BLaER1 treated with 17β-estradiol and CSF1 and Interleukin-3, amounts not matched to agents 10 nM and 100 nM (cell line): ENCODE measurements at regions not wholly inside any gene's neighbourhood (a gene's known extent, or its start where the extent isn't known, plus 50 kb on each side); places are given as distances from the start of the nearest gene placed in this dataset.

Experiments used
- H3K27ac ChIP-seq, 11 experiments: shearing (Covaris generic); formaldehyde crosslinking; 2 replicates each; pipeline ENCODE4 v1.8.1; 2022
- H3K27me3 ChIP-seq, 11 experiments: shearing (Covaris generic); formaldehyde crosslinking; 2 replicates each; pipeline ENCODE4 v1.8.1; 2022
- H3K36me3 ChIP-seq, 11 experiments: shearing (Covaris generic); formaldehyde crosslinking; 2 replicates each; pipeline ENCODE4 v1.8.1; 2022
- H3K4me1 ChIP-seq, 10 experiments: shearing (Covaris generic); formaldehyde crosslinking; 2 replicates each; pipeline ENCODE4 v1.8.1; 2022
- H3K4me2 ChIP-seq, 11 experiments: shearing (Covaris generic); formaldehyde crosslinking; 2 replicates each; pipeline ENCODE4 v1.8.1; 2022
- H3K4me3 ChIP-seq, 10 experiments: shearing (Covaris generic); formaldehyde crosslinking; 2 replicates each; pipeline ENCODE4 v1.8.1; 2022
- H3K9ac ChIP-seq, 11 experiments: shearing (Covaris generic); formaldehyde crosslinking; 2 replicates each; pipeline ENCODE4 v1.8.1; 2022
- H3K9me3 ChIP-seq, 11 experiments: shearing (Covaris generic); formaldehyde crosslinking; replicated peaks in 1 of 11; 2 replicates each; pipeline ENCODE4 v1.8.1; 2022
- H4K20me1 ChIP-seq, 11 experiments: shearing (Covaris generic); formaldehyde crosslinking; 2 replicates each; pipeline ENCODE4 v1.8.1; 2022
- Cebpa-rat ChIP-seq, 11 experiments: shearing (Covaris generic); IDR thresholded peaks; 2 replicates each; pipeline ENCODE4 v1.8.1; 2022

GRCh38 chr13:48844676-48845075, 131.0 kb upstream of the FNDC3A start:
- H3K4me3 ChIP-seq: no peak overlapping the region
- no peaks in the 10 kb centered on the region for H3K36me3 ChIP-seq
- H4K20me1 ChIP-seq: no peaks in the 10 kb centered on the region
- H3K4me1 ChIP-seq: no peaks in the 10 kb centered on the region
- no peaks in the 10 kb centered on the region for H3K9me3 ChIP-seq
- H3K4me2 ChIP-seq: no peak overlapping the region
- no peak overlapping the region for H3K27ac ChIP-seq
- H3K27me3 ChIP-seq: no peaks in the 10 kb centered on the region
- no peak overlapping the region for H3K9ac ChIP-seq
- no peak for TF ChIP-seq Cebpa-rat (IDR thresholded peaks at IDR 0.05)

DNA sequence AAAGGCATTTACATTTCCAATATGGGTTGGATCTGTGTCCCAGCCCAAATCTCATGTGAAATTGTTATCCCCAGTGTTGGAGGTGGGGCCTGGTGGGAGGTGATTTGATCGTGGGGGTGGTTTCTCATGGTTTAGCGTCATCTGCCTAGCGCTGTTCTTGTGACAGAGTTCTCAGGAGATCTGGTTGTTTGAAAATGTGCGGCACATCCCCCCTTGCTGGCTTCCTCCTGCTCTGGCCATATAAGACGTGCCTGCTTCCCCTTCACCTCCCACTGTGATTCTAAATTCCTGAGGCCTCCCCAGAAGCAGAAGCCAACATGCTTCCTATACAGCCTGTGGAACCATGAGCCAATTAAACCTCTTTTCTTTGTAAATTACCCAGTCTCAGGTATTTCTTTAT, 126.2 kb upstream of the FNDC3A start:
- Histone ChIP-seq H3K27me3 (peaks cover 0 to 4% (median 0%) of the 10 kb centered on the region in 11 experiments; a peak in 1 of 22 replicates), H3K9me3 (no peaks in the 10 kb centered on the region), H3K9ac (no peak overlapping the region), H4K20me1 (no peaks in the 10 kb centered on the region), H3K4me3 (no peak overlapping the region), H3K4me1 (peaks cover 9 to 18% (median 17%) of the 10 kb centered on the region in 10 experiments), H3K4me2 (no peak overlapping the region), H3K27ac (no peak overlapping the region), H3K36me3 (no peaks in the 10 kb centered on the region)
- no peak for TF ChIP-seq Cebpa-rat (IDR thresholded peaks at IDR 0.05)

- peaks cover 9 to 19% (median 18%) of the 10 kb centered on the region in 10 experiments for H3K4me1 ChIP-seq
- TF ChIP-seq Cebpa-rat (IDR thresholded peaks at IDR 0.05): no peak
- no peaks in the 10 kb centered on the region for H3K9me3 ChIP-seq
- no peak overlapping the region for H3K4me2 ChIP-seq
- no peaks in the 10 kb centered on the region for H3K36me3 ChIP-seq
- no peaks in the 10 kb centered on the region for H4K20me1 ChIP-seq
- H3K27ac ChIP-seq: no peak overlapping the region
- H3K9ac ChIP-seq: no peak overlapping the region
- H3K4me3 ChIP-seq: no peak overlapping the region
- H3K27me3 ChIP-seq: peaks cover 0 to 4% (median 0%) of the 10 kb centered on the region in 11 experiments; a peak in 1 of 22 replicates
These were observed 124.0 kb upstream of the FNDC3A start for GRCh38 chr13:48851707-48852106.

DNA sequence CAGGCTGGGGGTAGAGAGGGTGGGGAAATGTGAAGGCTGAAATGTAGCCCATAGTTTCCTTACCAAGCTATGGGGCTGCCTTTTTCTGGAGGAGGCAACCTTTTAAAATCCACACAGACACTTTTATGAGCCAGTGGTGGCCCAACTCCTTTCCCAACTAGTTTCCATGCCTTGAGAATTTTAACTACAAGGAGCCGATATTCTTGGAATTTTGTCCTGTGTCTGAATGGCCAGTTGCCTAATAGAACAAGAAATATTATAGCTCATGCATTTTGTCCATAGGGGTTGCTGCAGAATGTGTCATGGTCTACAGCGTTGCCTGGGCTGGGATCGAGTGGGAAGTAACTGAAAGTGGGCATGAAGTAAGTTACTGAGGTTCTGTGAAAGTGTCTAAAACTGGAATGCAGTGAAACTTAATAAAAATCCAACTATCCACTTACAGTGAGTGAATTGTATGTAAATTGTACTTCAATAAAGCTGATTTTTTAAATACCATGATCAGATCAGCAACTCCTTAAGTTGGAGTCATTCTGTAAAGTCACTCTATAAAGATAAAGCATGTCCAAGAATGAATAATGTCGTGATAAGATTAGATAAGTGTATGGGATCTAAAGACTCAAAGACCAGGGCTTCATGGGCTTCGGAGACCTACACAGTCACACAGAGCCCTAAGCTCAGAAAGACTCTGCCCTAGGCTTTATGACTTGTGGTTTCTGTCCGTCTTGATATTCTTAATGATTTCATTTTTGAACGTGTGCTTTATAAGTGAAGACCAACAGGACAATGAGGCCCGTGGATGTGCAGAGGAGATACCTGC, 122.6 kb upstream of the FNDC3A start:
- H3K4me3 ChIP-seq: peak overlapping the region in 1 of 10 experiments; percentile 1; a peak in 1 of 20 replicates

GRCh38 chr13:48853728-48854102, 122.0 kb upstream of the FNDC3A start:
- Histone ChIP-seq H3K4me2 (peak overlapping the region; percentile 50 to 78 (median 70)), H3K27ac (peak overlapping the region in 1 of 11 experiments; percentile 27; a peak in 1 of 22 replicates), H3K9me3 (no peaks in the 10 kb centered on the region), H4K20me1 (no peaks in the 10 kb centered on the region), H3K27me3 (peaks cover 0 to 4% (median 0%) of the 10 kb centered on the region in 11 experiments; a peak in 1 of 22 replicates), H3K9ac (no peak overlapping the region), H3K4me3 (peak overlapping the region in 1 of 10 experiments; percentile 1; a peak in 1 of 20 replicates), H3K4me1 (peaks cover 9 to 29% (median 26%) of the 10 kb centered on the region in 10 experiments), H3K36me3 (no peaks in the 10 kb centered on the region)
- no peak for TF ChIP-seq Cebpa-rat (IDR thresholded peaks at IDR 0.05)

More for the DNA sequence above, 122.6 kb upstream of the FNDC3A start:
- peaks cover 0 to 4% (median 0%) of the 10 kb centered on the region in 11 experiments; a peak in 1 of 22 replicates for H3K27me3 ChIP-seq
- no peaks in the 10 kb centered on the region for H4K20me1 ChIP-seq
- peak overlapping the region; percentile 50 to 78 (median 70) for H3K4me2 ChIP-seq
- peak overlapping the region in 1 of 11 experiments; percentile 27; a peak in 1 of 22 replicates for H3K27ac ChIP-seq
- H3K36me3 ChIP-seq: no peaks in the 10 kb centered on the region
- H3K9me3 ChIP-seq: no peaks in the 10 kb centered on the region
- H3K9ac ChIP-seq: no peak overlapping the region
- H3K4me1 ChIP-seq: peaks cover 9 to 23% (median 20%) of the 10 kb centered on the region in 10 experiments
- no peak for TF ChIP-seq Cebpa-rat (IDR thresholded peaks at IDR 0.05)

GRCh38 chr13:48857576-48857975, 118.1 kb upstream of the FNDC3A start:
- H3K4me2 ChIP-seq: peak overlapping the region in 2 of 11 experiments; percentile 75 to 93; a peak in 1 of 22 replicates
- peaks cover 18 to 68% (median 57%) of the 10 kb centered on the region in 10 experiments for H3K4me1 ChIP-seq
- peaks cover 0 to 9% (median 5%) of the 10 kb centered on the region in 11 experiments; a peak in 7 of 22 replicates for H3K9me3 ChIP-seq
- no peaks in the 10 kb centered on the region for H4K20me1 ChIP-seq
- H3K9ac ChIP-seq: no peak overlapping the region
- peaks cover 0 to 3% (median 0%) of the 10 kb centered on the region in 11 experiments; a peak in 1 of 22 replicates for H3K27me3 ChIP-seq
- no peak overlapping the region for H3K4me3 ChIP-seq
- H3K36me3 ChIP-seq: no peaks in the 10 kb centered on the region
- no peak for TF ChIP-seq Cebpa-rat (IDR thresholded peaks at IDR 0.05)
- H3K27ac ChIP-seq: no peak overlapping the region

GRCh38 chr13:48858122-48858902, 117.4 kb upstream of the FNDC3A start:
- Histone ChIP-seq H3K4me2 (peak overlapping the region in 9 of 11 experiments; percentile 8 to 93 (median 32); a peak in 14 of 22 replicates), H3K9ac (no peak overlapping the region), H3K4me1 (peaks cover 18 to 68% (median 57%) of the 10 kb centered on the region in 10 experiments), H3K36me3 (no peaks in the 10 kb centered on the region), H4K20me1 (no peaks in the 10 kb centered on the region), H3K27me3 (no peaks in the 10 kb centered on the region), H3K4me3 (no peak overlapping the region), H3K9me3 (peaks cover 0 to 11% (median 5%) of the 10 kb centered on the region in 11 experiments; a peak in 10 of 22 replicates), H3K27ac (peak overlapping the region in 3 of 11 experiments; percentile 2 to 92 (median 81); a peak in 2 of 22 replicates)
- TF ChIP-seq Cebpa-rat (IDR thresholded peaks at IDR 0.05): no peak

DNA sequence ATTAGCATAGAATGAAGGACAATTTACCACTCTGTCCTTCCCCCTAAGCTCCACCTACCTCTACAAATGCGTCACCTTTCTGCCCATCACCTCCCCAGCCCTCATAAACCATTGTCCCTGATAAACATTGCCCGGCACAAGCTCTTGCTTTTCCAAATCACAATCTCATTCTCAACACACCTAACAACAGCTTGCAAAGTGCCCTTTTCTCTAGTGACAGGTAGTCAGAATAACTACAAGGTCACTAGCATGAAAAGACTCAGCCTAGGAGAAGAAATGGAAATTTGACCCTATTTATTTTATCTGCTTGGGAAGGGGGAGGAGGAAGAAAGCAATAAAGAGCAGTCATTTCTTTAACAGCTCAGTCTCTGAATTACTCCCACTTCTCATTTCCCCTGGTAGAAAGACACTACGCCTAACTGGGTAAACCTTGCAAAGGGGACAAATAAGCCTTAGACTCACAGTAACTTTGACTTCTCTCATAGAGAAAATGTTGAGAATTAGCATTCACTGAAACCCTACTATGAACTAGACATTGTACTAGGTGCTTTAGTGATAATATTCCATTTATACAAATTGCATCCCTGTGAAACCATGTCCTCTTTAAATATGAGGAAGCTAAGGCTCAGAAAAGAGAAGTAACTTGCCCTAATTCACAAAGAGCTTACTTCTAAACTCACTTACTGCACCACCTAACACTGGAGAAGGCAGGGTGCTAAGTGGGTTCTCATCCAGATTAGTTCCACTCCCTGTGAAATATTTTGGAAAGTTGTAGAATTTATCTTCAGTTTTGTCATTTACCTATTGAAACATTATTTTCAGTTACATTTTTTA, 116.2 kb upstream of the FNDC3A start:
- Histone ChIP-seq H3K9ac (peak overlapping the region in 7 of 11 experiments; percentile 19 to 59 (median 42); a peak in 10 of 22 replicates), H3K4me2 (peak overlapping the region in 8 of 11 experiments; percentile 2 to 93 (median 76); a peak in 15 of 22 replicates), H3K4me1 (peaks cover 10 to 63% (median 50%) of the 10 kb centered on the region in 10 experiments), H3K36me3 (no peaks in the 10 kb centered on the region), H3K4me3 (no peak overlapping the region), H3K27me3 (no peaks in the 10 kb centered on the region), H3K27ac (peak overlapping the region in 9 of 11 experiments; percentile 33 to 92 (median 84); a peak in 16 of 22 replicates), H4K20me1 (no peaks in the 10 kb centered on the region), H3K9me3 (peaks cover 0 to 23% (median 6%) of the 10 kb centered on the region in 11 experiments; a peak in 11 of 22 replicates)
- no peak for TF ChIP-seq Cebpa-rat (IDR thresholded peaks at IDR 0.05)
